NCI-H128 (cell line): ENCODE measurements at regions not wholly inside any gene's neighbourhood (a gene's known extent, or its start where the extent isn't known, plus 50 kb on each side); places are given as distances from the start of the nearest gene placed in this dataset.
"Not testable (repeated sequence)": the region's sequence is repeated elsewhere in the genome, so short reads cannot be mapped to it uniquely, and the experiment has no call there.

ENCODE experiments used
- DNase-seq: peaks from one replicate; lab custom pipeline; 2025; ENCODE audit not compliant: unreplicated experiment; lab: John Stamatoyannopoulos, UW

DNA sequence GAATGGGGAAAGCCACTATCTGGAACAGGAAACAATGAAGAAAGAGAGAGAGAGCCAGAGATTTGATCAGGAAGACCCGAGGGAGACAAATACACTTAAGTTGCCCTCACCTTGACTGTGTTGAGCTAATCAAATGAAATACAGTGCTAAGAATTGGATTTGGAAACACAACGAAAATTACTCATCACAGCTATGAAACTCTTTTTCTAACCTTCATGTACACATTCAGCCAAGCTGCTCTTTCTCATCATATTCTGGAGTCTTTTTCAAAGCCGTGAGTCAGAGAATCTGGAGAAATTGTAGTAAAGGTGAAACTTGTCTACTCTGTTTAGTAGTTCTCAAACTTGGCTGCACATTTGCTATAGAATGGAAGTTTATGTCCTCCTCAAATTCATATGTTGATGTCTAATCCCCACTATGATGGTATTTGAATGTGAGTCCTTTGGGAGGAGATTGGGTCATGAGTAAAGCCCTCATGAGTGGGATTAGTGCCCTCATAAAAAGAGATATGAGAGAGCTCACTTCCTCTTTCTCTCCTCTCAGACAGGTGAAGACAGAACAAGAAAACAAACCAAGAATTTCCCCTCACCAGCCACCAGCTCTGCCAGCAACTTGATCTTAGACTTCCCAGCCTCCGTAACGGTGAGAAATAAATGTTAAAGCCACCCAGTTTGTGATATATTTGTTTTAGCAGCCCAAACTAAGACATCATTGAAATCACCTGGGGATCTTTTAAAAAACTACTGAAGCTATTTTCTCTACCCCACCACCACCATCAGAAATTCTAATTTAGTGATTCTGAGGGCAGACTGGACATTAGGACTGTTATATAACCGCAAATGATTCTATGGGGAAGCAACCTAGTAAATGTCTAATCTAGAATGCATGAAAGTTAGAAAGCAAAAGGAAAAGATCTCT is 143.6 kb upstream of the GRM7 start:
- DNase-seq: no peak

DNA sequence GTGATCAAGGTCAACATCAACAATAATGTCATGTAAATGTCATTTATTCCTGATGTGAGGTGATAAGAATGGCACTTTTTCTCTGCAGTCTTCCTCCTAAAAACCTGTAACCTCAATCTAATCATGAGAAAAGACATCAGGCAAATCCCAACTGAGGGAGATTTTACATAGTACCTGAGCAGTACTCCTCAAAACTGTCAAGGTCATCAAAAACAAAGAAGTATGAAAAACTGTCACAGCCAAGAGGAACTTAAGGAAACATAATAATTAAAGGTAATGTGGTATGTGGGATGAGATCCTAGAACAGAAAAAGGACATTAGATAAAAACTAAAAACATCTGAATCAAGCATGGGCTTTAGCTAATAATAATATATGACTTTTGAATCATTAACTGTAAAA is 140.9 kb upstream of the GRM7 start:
- no peak for DNase-seq

DNA sequence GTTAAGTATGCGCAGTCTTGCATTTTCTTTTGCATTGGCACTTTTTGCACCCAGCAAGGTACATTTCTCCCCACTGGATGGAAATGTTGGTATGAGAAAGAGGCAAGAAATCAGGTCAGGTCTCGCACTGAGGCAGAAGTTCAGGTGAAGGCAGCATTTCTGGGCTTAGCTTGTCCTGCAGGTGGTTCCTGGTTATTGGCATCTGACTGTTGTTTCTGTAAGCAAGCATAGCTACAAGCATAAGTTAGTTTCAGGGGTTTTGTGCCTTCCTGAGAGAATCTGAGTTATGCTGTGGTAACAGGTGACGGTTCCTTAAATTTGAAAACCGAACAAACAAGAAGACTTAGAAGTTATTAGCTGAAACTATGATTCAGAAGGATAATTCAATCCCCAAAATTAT is 139.4 kb upstream of the GRM7 start:
- DNase-seq: no peak

DNA sequence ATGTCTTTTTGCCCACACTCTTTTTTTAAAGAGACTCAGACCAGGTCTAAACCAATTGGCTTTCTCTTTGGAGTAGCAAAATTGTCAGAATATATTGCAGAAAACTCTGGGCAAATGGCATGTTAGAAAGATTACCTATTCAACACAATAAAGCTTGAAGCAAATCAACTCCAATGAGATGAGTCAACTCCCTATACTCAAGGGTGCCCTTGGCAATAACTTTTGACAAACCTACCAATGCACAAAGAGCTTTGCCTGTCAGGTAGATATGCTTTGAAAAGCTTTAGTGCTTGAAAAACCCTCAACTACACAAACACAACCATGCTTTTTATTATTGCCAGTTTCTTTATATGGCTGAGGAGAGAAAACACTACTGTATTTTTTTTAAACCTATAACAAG is 137.7 kb upstream of the GRM7 start:
- no peak for DNase-seq

DNA sequence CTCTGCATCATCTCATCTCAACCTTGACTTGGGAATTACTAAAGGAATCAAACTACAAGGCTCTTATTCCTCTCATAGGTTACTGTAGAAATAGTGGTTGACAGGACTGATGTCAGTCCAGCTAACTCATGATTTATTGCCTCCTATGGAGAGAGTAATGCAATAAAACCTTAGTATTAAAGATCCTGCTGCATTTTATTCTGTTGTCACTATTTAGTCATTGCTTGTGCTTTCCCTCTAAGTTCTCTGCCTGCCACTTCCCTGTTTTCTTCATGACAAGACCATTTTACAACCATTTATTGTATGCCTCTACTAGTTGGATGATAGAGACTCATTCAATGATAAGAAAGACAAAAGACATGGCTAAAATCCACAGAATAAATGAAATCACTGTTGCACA is 134.1 kb upstream of the GRM7 start:
- no peak for DNase-seq

DNA sequence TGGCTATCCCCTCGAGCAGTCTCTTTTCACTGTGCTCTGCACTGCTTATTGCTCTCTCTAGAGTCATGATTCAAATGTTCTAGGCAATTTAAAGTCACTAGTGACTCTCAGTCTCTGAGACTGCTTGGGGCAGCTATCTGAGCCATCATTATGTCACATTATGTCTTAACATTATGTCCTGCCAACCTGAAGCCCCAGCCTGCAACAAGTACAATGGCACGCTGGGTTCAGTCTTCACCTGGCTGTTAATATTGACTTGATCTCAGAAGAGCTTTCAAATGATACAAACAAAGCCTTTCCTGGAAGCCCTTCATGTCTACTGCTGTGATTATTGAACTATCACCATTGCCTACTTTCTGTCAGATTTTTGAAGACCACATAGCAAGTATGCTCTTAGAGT is 128.1 kb upstream of the GRM7 start:
- DNase-seq: no peak

DNA sequence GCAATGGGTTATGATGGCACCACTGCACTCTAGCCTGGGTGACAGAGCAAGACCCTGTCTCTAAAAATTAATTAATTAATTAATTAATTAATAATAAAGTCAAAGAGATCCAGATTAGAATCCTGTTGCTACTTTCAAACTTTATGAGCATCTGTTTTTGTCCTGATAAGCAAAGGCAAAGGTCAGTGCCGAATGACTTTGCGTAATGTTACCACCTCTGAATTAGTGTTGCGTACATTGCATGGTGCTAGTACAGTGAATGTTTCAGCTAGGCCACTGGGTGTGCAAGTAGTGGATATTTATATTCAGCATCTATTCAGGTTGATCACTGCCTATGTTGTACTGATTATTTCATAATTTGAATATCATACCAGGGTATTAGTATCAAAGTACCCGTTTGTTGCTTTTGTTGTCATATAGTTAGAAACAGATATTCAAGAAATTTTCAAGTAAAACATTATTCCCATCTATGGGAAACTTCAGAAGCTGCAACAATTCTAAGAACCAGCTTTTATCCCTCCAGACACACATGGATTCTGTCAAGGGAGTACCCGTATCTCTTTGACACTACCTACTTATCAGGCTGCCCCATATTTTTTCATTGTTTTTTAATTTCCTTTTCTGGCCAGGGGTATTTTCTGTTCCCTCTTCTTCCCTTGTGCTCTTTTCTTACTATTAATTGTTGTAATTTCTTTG is 127.1 kb upstream of the GRM7 start:
- DNase-seq: no peak

DNA sequence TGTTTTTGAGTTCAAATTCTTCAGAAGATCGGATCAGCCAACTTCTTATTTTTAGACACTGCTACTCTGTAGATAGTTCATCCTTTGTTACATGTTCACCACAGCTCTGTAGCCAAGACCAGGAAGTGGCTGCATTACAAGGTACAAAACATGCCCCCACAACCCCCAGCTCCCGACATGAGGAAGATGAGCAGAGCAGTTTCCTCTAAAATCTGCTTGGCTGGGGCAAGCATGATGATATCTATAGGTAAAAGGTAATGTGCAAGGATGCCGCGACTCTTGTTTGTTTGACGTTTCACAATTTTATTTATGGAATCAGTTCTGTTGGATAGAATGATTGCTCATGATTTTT is 126.5 kb upstream of the GRM7 start:
- DNase-seq: no peak

DNA sequence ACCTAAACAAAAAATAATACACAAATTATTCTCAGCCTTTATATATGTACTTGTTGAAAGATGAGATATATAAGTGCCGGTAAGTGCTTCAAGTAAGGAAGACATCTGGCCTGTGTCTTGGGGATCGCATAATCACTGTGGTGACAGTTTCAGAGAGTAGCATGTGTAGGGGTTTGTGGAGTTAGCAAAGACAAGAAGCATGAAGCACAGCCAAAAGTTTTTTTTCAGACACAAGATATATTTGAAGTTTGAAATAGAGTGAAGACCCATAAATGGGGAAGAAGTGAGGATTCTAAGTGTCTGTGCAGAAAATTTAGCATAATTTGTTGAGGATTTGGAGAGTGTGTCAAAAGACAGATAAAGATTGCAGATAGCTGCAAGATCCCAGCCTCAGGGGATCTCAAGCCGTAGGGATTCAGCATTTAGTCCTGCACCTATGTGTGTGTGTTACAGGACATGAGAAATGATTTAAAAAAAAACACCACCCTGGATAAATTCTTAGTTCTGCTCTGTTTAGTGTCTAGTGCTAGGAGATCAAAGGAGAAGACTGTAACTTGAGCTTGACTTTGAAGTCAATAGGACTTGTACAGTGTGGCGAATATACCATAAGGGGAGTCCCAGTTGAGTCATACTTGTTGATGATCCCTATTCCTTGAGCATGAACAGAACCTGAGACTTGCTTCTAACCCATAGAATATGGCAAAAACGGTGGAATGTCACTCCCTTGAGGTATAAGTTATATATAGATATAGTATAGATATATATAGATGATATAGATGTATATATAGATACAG is 123.9 kb upstream of the GRM7 start:
- DNase-seq: no peak

DNA sequence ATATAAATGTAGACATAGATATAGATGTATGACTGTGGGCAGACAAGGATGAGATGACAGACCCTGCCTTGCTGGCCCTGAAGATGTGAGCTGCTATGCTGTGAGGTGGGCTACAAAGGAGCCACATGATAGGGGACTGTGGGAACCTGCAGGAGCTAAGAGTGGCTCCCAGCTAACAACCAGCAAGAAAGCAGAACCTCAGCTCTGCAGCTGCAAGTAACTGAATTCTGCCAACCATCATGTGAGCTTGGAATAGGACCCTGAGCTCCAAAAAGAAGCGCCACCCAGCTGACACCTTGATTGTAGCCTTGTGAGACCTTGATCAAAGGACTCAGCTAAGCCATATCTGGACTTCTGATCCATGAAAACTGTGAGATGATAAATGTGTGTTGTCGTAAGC is 123.3 kb upstream of the GRM7 start:
- DNase-seq: no peak

DNA sequence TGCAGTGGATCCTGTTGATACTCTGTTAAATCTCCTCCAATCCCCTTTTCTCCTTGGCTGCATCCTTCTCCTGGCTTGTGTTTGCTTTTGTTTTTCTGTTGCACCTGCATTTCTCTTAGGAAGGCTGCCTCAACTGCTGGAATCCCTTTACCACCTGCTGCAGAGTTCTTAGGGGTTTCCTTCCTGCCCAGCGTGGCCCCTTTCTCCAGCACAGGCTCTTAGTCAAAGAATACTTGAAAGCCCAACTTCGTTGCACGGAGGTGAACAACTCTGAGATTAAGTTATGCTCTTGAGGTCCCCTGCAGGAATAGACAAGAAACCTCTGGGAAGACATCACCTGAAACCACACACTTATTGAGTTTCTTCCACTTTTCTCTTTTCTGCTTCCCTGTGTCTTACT is 121.6 kb upstream of the GRM7 start:
- DNase-seq: no peak

DNA sequence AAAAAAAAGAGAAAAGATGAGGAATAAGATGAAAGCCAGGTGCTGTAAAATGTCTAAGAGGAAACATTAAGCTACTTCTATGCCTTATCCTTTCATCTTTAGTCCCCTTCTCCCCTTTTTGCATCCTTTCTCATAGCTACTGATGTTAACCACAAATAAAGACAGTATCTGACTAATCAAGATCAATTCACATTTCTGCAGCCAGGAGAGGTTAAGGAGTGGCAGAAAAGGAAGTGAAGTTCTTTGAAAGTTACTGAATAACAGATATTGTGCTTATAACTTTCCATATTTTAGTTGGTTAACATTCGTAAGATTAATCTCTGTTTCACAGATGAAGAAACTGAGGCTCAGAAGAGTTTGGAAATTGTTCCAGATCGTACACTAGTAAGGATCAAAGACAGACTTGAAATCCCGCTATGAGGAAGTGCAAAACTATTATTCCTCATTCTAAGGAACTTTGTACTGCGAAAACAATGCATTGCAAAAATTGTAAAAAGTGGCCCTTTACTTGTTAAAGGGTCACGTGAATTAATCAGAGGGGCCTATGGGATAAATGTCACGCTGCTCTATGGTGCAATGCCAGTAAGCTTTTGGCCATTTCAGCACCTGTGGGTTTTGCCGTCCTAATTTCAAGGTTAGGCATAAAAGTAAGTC is 117.7 kb upstream of the GRM7 start:
- DNase-seq: no peak

DNA sequence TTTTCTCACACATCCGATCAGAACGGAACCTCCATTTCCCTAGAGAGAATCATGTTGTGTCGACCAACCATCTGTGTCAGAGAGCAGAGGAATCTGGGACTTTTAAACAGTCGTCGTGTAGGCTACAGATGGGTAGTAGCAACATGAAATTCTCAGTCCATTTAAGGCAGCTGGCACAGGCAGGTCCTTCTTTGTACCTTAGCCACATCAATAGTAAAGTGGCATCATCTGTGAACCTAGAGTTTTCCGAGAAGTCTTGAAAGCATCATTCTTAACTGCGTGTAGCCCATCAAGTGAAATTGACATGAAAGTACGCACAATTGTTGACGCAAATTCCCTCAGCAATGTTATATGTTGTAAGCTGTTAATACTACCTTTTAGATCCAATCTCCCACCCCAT is 114.5 kb upstream of the GRM7 start:
- no peak for DNase-seq

DNA sequence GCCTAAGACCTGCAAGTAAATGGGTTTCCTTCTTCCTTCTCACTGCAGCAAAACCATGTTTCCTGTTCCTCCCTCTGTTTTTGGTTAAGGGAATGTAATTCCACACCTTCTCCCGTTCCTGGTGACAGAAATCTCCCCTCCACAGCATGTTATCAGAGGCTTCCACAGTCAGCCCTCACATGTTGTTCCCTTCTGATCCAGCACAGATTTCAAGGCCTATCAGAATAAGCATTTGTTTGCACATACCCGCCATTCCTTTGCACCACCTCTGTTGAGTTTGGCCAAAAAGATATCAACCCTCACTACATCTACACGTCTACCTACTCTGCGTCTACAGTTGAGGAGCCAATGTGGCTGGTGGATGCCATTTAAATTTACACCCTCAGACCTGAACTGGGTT is 113.9 kb upstream of the GRM7 start:
- no peak for DNase-seq

DNA sequence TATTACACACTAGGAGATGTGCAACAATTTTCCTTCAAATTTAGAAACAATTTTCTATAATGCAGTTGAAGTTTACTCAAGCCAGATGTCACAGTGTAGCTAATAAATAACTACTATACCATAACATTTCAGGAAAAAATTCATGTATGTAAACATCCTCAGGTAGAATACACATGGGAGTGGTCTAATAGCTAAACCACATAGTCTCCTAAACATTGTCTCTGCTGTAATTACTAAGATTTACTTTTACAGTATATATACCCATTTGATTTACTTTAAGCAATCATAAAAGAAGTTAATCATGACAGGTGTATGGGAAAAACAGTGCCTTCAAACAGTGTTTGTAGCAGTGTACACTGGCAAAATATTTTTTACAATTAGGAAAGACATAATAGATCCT is 110.1 kb upstream of the GRM7 start:
- DNase-seq: no peak

DNA sequence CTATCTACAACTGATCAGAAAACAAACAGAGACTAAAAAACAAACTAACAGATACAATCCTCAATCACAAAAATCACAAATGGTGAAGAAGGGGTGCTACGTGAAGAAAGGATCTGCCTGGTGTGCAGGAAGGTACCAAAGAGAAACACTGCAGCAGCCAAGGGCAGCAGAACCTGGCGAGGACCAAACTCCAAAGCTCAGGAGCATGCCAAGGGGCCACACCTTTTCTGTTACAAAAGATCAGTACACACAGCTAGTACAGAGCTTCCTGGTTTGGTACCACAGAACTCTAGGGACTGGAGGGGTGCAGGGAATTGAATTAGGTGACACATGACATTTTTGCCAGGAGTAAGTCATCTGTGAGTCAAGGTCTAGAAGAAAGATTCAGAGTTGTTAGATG is 107.4 kb upstream of the GRM7 start:
- DNase-seq: no peak

DNA sequence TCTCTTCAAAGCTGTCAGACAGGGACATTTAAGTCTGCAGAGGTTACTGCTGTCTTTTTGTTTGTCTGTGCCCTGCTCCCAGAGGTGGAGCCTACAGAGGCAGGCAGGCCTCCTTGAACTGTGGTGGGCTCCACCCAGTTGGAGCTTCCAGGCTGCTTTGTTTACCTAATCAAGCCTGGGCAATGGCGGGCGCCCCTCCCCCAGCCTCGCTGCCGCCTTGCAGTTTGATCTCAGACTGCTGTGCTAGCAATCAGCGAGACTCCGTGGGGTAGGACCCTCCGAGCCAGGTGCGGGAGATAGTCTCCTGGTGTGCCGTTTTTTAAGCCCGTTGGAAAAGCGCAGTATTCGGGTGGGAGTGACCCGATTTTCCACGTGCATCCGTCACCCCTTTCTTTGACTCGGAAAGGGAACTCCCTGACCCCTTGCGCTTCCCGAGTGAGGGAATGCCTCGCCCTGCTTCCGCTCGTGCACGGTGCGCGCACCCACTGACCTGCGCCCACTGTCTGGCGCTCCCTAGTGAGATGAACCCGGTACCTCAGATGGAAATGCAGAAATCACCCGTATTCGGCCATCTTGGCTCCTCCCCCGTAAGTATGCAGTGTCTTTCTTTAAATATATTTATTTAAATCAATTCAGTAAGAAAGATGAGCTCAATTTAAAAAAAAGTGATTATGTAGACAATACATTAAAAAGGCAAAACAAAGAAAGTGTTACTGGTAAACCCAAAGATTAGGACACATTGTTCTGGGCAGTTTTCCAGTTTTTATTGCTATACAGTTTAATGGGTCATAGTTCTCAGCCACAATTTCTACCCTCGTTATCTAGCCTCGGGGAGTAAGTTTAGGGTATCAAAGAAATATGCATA is 91.2 kb upstream of the GRM7 start:
- DNase-seq: not testable (repeated sequence)

DNA sequence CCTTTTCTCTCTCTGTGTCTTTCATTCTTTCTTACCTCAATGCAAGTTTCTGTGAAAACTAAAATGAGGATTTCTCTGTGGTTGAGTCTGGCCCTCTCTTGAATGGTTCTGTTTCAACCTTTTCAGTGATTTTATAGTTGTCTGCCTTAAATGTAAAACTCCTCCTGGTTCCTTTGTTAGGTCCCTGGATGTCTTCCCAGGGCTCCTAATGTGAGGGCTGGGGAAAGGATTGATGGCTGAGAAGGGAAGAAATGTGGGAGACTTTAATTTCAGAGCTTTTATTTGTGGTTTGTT is 90.6 kb upstream of the GRM7 start:
- no peak for DNase-seq

DNA sequence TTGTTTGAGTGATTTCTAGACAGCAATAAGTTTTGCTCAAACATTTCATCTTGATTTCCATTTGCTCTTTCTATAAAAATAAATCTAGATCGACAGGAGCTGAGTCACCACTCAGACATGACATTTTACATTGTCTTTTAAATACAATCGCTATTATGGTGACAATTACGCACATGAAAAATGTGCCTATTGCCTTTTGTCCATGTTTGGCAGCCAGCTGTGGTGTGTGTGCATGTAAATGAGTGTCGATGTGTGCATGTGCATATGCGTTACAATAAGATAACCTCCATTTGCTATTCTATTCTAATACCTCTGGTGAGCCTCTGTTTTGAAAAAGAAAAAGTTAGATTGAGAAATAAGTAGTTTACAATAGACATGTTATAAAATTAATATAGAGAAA is 89.7 kb upstream of the GRM7 start:
- DNase-seq: no peak

DNA sequence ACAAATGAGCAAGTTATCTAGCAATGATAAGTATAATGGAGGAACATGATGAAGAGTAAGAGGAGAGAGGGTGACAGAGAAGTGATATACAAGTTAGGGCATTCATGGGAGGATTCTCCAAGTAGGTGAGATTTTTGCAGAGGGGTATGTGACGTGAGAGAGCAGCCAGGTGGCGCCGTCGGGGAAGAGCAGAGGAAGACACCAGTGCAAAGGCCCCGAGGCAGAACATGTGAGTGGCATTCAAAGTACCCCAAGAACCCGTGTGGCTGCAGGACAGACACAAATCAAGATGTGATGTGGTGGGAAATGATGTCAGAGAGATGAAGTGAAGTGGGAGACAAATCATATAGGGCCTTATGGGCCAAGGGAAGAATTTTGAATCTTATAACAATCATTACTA is 81.8 kb upstream of the GRM7 start:
- DNase-seq: no peak

DNA sequence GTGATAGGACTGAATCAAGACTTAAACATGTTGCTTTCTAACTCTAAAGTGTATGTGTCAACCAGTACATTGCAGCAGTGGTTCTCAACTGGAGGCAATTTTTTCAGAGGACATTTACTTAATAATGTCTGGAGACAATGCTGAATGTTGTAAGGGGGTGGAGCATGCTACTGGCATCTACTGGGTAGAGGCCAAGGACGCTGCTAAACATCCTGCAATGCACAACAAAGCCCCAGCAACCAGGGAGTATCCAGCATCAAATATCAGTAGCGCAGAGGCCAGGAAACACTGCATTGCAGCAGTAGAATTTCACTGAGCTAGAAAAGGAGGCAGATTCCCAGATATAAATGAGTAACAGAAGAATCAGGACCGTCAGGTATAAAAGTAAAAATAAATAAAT is 79.8 kb upstream of the GRM7 start:
- no peak for DNase-seq
